Karpas-422 (cell line): ENCODE measurements at regions not wholly inside any gene's neighbourhood (a gene's known extent, or its start where the extent isn't known, plus 50 kb on each side); places are given as distances from the start of the nearest gene placed in this dataset.

Source experiments
- DNase-seq: peaks from one replicate; pipeline ENCODE4 v3.0.0-alpha.2; 2015
- H2AFZ ChIP-seq: fragments of 200-600 bp; sonication (generic); 2 replicates; pipeline ENCODE4 v1.6.1; 2014; ENCODE audit warnings: antibody characterized with exemption, low read length, mixed read lengths
- H3K27ac ChIP-seq: fragments of 200-600 bp; sonication (generic); 2 replicates; pipeline ENCODE4 v1.5.1; 2014; ENCODE audit warnings: mild to moderate bottlenecking, low read length, moderate library complexity
- H3K27me3 ChIP-seq: fragments of 200-600 bp; sonication (generic); 2 replicates; pipeline ENCODE4 v1.6.1; 2014; ENCODE audit warnings: low read length, mixed read lengths
- H3K36me3 ChIP-seq: fragments of 200-600 bp; sonication (generic); 2 replicates; pipeline ENCODE4 v1.6.1; 2014; ENCODE audit warnings: low read length, mixed read lengths; ENCODE audit not compliant: insufficient read depth
- H3K4me1 ChIP-seq: fragments of 200-600 bp; sonication (generic); 2 replicates; pipeline ENCODE4 v1.6.1; 2014; ENCODE audit warnings: mild to moderate bottlenecking, low read length, mixed read lengths
- H3K4me2 ChIP-seq: fragments of 200-600 bp; sonication (generic); 2 replicates; pipeline ENCODE4 v1.6.1; 2014; ENCODE audit warnings: low read length, low read depth, mild to moderate bottlenecking; ENCODE audit not compliant: poor library complexity, severe bottlenecking
- H3K4me3 ChIP-seq: fragments of 200-600 bp; sonication (generic); 2 replicates; pipeline ENCODE4 v1.5.1; 2014; ENCODE audit warnings: mild to moderate bottlenecking, antibody characterized with exemption, low read length, mixed read lengths
- H3K79me2 ChIP-seq: fragments of 200-600 bp; sonication (generic); 2 replicates; pipeline ENCODE4 v1.6.1; 2014; ENCODE audit warnings: mild to moderate bottlenecking, low read length, mixed read lengths
- H3K9ac ChIP-seq: fragments of 200-600 bp; sonication (generic); 2 replicates; pipeline ENCODE4 v1.6.0; 2014; ENCODE audit warnings: low read length
- H3K9me2 ChIP-seq: fragments of 200-600 bp; sonication (generic), shearing (Covaris generic); replicated peaks from 2 replicates; pipeline ENCODE4 v1.6.0; 2014; ENCODE audit warnings: mild to moderate bottlenecking, low read length, moderate library complexity; ENCODE audit not compliant: insufficient read depth
- H3K9me3 ChIP-seq: fragments of 300-700, 200-600 bp; sonication (generic); 2 replicates; pipeline ENCODE4 v1.6.1; 2014; ENCODE audit warnings: low read length, mixed read lengths
- H4K20me1 ChIP-seq: fragments of 200-600 bp; sonication (generic); 2 replicates; pipeline ENCODE4 v1.6.1; 2014; ENCODE audit warnings: mild to moderate bottlenecking, antibody characterized with exemption, low read length, low read depth; ENCODE audit not compliant: insufficient read depth

DNA sequence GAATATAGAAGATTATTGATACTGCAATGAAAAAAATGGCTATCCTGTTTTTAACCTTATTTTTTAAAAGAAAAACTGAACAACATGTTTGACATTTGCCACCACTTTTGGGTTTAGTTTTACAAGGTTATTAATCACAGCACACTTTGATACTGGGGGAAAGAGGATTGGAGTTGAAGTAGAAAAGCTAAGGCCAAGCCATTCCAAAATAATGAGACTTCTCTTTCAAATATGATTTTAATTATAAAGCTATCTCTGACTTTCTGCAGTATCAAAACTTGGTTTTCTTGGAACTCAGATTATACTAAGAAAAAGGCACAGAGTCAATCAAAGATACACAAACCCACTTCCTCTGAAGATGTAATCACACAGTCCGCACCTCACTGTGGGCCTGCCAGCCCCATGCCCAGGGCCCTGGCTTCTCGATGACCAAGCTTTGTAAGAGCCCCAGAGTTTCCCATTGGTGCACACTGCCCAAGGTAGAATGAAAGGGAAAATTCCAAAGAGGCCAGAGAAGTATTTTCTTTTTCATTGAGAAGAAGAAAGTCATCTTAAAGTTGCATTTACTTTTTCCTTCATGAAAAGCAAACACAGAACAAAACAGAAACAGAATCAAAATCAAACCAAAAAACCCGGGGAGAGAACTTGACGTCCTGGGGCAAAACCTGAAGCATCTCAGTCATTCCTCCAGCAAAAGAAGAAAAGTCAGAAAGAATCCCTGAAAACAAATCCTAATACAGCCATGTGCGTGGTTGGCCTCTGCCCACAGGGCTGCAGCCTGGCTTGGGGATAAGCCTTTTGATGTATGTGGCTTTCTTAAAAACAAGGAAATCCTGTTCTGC is 187.7 kb upstream of the KLF6 start:
- Histone ChIP-seq H3K4me1 (peaks cover 12% of the 10 kb centered on the region), H3K9ac (no peak overlapping the region), H3K4me3 (no peak overlapping the region), H3K9me3 (no peaks in the 10 kb centered on the region), H3K4me2 (no peak overlapping the region), H3K27me3 (peaks cover 8% of the 10 kb centered on the region; the same call in 1 of the 2 replicates), H3K9me2 (no peaks in the 10 kb centered on the region; the same call in 1 of the 2 replicates), H4K20me1 (no peaks in the 10 kb centered on the region), H3K27ac (no peak overlapping the region), H2AFZ (no peak overlapping the region), H3K36me3 (no peaks in the 10 kb centered on the region), H3K79me2 (no peaks in the 10 kb centered on the region)
- no peak for DNase-seq

DNA sequence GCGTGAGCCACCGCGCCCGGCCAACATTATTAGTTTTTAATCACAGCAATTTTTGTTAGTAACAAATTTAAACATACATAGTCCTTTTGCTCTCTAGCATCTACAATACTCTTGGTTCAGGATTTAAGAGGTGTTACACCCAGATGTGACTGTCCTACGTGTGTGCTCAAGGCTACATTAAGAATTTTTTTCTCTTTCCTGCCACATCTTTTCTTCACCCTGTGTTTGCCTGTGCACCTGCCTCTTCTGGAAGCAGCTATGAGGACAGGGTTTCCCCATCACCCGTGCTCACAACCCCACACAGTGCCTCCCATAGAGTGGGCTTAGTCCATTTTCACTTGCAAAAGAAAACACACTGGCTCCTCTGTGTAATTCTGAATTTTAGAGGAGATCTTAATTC is 186.7 kb upstream of the KLF6 start:
- Histone ChIP-seq H3K27ac (no peak overlapping the region), H3K9ac (no peak overlapping the region), H3K4me2 (no peak overlapping the region), H3K27me3 (peaks cover 4% of the 10 kb centered on the region; the same call in 1 of the 2 replicates), H3K79me2 (no peaks in the 10 kb centered on the region), H3K4me1 (peaks cover 6% of the 10 kb centered on the region), H4K20me1 (no peaks in the 10 kb centered on the region), H2AFZ (no peak overlapping the region), H3K9me3 (no peaks in the 10 kb centered on the region), H3K36me3 (no peaks in the 10 kb centered on the region), H3K9me2 (no peaks in the 10 kb centered on the region), H3K4me3 (no peak overlapping the region)
- no peak for DNase-seq

DNA sequence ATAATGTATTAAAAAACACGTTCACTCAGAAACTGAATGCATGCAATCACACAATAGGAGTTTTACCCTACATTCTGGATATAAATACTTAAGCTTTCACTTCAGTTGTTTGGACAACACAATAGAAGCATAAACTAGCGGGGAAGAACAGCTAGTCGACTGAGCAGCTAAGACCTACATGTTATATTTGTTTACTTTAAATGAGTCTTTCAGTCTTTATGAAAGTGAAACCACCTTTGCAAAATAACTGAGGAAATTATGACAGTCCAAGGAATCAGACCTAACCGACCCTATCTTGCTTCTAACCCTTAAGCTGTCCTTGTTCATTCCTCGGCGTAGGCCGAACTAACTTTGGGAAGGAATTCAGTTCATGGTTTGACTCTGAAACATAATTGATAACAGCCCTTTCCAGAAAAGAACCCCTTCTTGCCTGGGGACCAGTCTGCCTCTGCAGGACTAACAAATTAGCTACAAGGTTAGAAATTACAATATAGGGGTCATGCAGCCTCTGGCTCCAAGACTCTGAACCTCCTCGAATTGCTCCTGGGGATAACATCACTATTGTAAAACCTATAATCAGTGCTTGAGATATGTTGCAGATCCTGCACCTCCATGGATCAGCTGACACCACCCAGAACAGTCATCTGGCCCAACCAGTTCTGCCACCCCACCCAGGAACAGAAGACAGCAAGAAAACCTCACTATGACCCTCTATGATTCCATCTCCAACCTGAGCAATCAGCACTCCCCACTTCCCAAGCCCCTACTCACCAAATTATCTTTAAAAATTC is 185.1 kb upstream of the KLF6 start:
- H4K20me1 ChIP-seq = no peaks in the 10 kb centered on the region
- no peak for DNase-seq
- no peaks in the 10 kb centered on the region for H3K79me2 ChIP-seq
- H3K9ac ChIP-seq = no peak overlapping the region
- H3K9me3 ChIP-seq = no peaks in the 10 kb centered on the region
- H3K4me3 ChIP-seq = no peak overlapping the region
- H3K9me2 ChIP-seq = no peaks in the 10 kb centered on the region
- no peak overlapping the region for H3K4me2 ChIP-seq
- H2AFZ ChIP-seq = no peak overlapping the region
- no peaks in the 10 kb centered on the region for H3K36me3 ChIP-seq
- no peaks in the 10 kb centered on the region for H3K27me3 ChIP-seq
- no peak overlapping the region for H3K27ac ChIP-seq
- H3K4me1 ChIP-seq = no peaks in the 10 kb centered on the region

DNA sequence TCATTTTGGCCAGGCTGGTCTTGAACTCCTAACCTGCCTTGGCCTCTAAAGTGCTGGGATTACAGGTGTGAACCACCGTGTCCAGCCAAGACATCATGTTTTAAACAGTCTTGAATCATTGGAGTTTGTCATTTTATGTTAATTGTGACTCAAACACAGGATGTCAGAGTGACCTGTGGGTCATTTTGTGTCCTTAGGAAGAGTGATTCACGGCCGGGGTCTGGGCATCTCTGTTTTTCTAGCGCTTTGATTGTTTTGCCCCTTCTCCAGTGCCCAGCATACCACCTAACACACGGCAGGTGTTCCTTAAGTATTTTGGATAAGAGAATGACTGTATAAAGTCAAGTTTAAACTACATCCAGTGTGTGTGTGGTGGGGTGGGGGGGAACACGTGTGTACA is 183.7 kb upstream of the KLF6 start:
- no peak overlapping the region for H2AFZ ChIP-seq
- H3K27ac ChIP-seq = no peak overlapping the region
- H4K20me1 ChIP-seq = no peaks in the 10 kb centered on the region
- H3K79me2 ChIP-seq = no peaks in the 10 kb centered on the region
- no peak overlapping the region for H3K9ac ChIP-seq
- no peaks in the 10 kb centered on the region for H3K9me3 ChIP-seq
- no peak for DNase-seq
- peaks cover under 1% of the 10 kb centered on the region; the same call in 1 of the 2 replicates for H3K4me1 ChIP-seq
- no peaks in the 10 kb centered on the region for H3K36me3 ChIP-seq
- H3K9me2 ChIP-seq = no peaks in the 10 kb centered on the region
- H3K4me3 ChIP-seq = no peak overlapping the region
- no peak overlapping the region for H3K4me2 ChIP-seq
- no peaks in the 10 kb centered on the region for H3K27me3 ChIP-seq

DNA sequence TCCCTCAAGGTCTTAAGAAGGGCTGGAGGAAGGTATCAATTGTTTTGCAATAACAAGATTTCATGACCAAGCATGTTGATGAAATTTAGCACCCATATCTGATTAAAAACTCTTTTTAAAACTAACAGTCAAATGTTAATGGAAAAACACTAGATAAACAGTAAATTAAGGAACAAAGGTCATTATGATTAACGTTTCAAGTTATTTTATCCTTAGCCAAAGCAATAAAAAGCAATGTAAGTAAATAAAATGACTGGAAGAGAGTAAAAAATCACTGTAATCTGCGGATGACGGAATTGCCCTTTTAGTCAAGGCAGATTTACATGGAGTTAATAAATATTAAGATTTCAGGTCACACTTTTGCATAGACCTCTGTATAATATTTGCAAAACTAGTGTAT is 179.5 kb upstream of the KLF6 start:
- no peak overlapping the region for H3K27ac ChIP-seq
- no peaks in the 10 kb centered on the region for H4K20me1 ChIP-seq
- no peaks in the 10 kb centered on the region for H3K79me2 ChIP-seq
- H3K4me1 ChIP-seq = peaks cover 41% of the 10 kb centered on the region
- no peak for DNase-seq
- no peaks in the 10 kb centered on the region for H3K27me3 ChIP-seq
- H3K36me3 ChIP-seq = no peaks in the 10 kb centered on the region
- H3K4me2 ChIP-seq = no peak overlapping the region
- no peak overlapping the region for H3K4me3 ChIP-seq
- H2AFZ ChIP-seq = no peak overlapping the region
- H3K9ac ChIP-seq = no peak overlapping the region
- no peaks in the 10 kb centered on the region for H3K9me2 ChIP-seq
- H3K9me3 ChIP-seq = no peaks in the 10 kb centered on the region

DNA sequence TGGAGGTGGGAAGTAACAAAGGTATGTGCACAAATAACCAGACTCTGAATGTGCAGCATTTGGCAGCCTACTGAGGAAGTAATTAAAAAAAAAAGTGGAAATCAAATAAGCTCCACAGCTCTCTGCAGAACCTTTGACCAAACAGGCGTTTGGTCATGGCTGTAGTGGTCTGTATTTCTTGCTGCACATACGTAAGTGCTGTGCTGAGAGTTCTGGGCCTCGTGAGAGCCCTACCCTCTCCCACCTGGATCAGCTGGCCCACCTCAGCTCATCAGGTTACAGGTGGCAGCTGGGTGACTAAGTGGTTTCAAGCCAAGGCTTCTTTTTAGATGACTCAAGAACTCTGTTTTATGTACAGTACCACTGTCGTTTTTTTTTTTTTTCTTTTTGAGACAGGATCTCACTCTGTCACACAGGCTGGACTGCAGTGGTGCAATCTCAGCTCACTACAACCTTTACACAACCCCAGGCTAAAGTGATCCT is 178.2 kb upstream of the KLF6 start:
- H3K27me3 ChIP-seq = no peaks in the 10 kb centered on the region
- H3K4me3 ChIP-seq = no peak overlapping the region
- no peaks in the 10 kb centered on the region for H3K9me3 ChIP-seq
- H4K20me1 ChIP-seq = no peaks in the 10 kb centered on the region
- no peak overlapping the region for H3K27ac ChIP-seq
- no peaks in the 10 kb centered on the region for H3K36me3 ChIP-seq
- H3K4me2 ChIP-seq = no peak overlapping the region
- H2AFZ ChIP-seq = no peak overlapping the region
- H3K9ac ChIP-seq = no peak overlapping the region
- no peak for DNase-seq
- H3K4me1 ChIP-seq = peaks cover 54% of the 10 kb centered on the region
- H3K9me2 ChIP-seq = no peaks in the 10 kb centered on the region
- H3K79me2 ChIP-seq = no peaks in the 10 kb centered on the region

DNA sequence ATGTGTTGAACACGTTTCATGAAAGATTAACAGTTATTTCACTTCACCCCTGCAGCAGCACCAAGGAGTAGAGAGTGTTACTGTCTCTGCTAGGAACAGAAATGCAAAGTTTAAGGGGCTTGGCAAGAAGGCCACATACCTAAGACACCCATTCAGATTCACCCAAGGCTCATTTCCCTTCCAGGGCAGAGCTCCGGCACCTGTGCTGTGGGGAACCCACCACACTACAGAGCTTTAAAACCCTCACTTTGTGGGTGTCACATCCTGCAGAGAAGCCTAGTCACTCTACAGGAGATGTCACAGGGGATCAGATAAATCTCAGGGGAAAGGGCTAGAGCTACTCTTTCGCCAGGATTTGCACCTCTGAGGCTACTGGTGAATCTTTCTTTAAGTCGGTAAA is 176.1 kb upstream of the KLF6 start:
- Histone ChIP-seq H3K79me2 (no peaks in the 10 kb centered on the region), H3K4me1 (peaks cover 58% of the 10 kb centered on the region), H4K20me1 (no peaks in the 10 kb centered on the region), H3K4me2 (peak overlapping the region; percentile 67), H3K9me2 (no peaks in the 10 kb centered on the region), H3K4me3 (peak overlapping the region; percentile 54; the same call in 1 of the 2 replicates), H3K36me3 (no peaks in the 10 kb centered on the region), H2AFZ (no peak overlapping the region), H3K9me3 (no peaks in the 10 kb centered on the region), H3K27ac (peak overlapping the region; percentile 95), H3K9ac (peak overlapping the region; percentile 56), H3K27me3 (no peaks in the 10 kb centered on the region)
- peak; percentile 94 for DNase-seq

DNA sequence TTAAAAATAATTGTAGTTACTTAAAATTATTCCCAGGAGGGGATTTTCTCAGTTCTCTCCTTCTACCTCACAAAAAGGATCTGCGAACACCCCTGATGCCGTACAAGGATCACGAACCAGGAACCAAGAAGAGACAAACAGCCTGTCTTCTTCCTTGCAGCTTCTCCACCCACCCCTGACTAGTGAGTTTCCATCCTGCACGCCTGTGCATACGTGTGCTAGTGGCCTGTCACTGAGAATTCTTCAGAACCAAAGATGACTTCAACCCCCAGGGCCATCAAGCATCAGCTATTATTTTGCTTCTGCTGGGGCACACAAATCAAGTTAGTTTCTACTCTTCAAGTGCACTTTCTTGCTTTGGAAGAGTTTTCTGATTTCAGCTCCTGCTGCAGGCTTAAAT is 175.5 kb upstream of the KLF6 start:
- Histone ChIP-seq H3K9me2 (no peaks in the 10 kb centered on the region), H3K27ac (peak overlapping the region; percentile 95), H3K4me1 (peaks cover 58% of the 10 kb centered on the region), H3K27me3 (no peaks in the 10 kb centered on the region), H3K4me3 (peak overlapping the region; percentile 54), H3K36me3 (no peaks in the 10 kb centered on the region), H3K9me3 (no peaks in the 10 kb centered on the region), H4K20me1 (no peaks in the 10 kb centered on the region), H3K9ac (peak overlapping the region; percentile 56), H3K79me2 (no peaks in the 10 kb centered on the region), H3K4me2 (peak overlapping the region; percentile 67), H2AFZ (no peak overlapping the region)
- no peak for DNase-seq
